Colonic mucosa (tissue), 4 donors: ENCODE measurements at regions not wholly inside any gene's neighbourhood (a gene's known extent, or its start where the extent isn't known, plus 50 kb on each side); places are given as distances from the start of the nearest gene placed in this dataset.

ENCODE experiments used
- DNase-seq: peaks from one replicate; pipeline ENCODE4 v3.0.0-alpha.2; 2020
- H3K27ac ChIP-seq: fragments of 200-600 bp; one replicate; pipeline ENCODE4 v1.8.0; 2021
- H3K27me3 ChIP-seq: fragments of 200-600 bp; one replicate; pipeline ENCODE4 v1.8.0; 2021
- H3K36me3 ChIP-seq: fragments of 200-600 bp; one replicate; pipeline ENCODE4 v1.8.0; 2021
- H3K4me1 ChIP-seq: fragments of 200-600 bp; one replicate; pipeline ENCODE4 v1.8.0; 2021; ENCODE audit warnings: mild to moderate bottlenecking
- H3K4me3 ChIP-seq: fragments of 200-600 bp; one replicate; pipeline ENCODE4 v1.8.0; 2021
- H3K9ac ChIP-seq, 2 donors: one replicate each; pipeline ENCODE4 v1.7.0; 2013; ENCODE audit warnings: control low read depth in 2 of 2, low read depth in 2 of 2, low read length in 2 of 2
- H3K9me3 ChIP-seq: fragments of 200-600 bp; one replicate; pipeline ENCODE4 v1.8.0; 2021
- intact Hi-C: fragments of 100-400 bp; cut with DNase I; formaldehyde crosslinking; loops from one replicate; pipeline ENCODE4 v1.14.1; 2022
- TF ChIP-seq, protein P1 (sequence below): fragments of 200-600 bp; IDR thresholded peaks from one replicate; pipeline ENCODE4 v1.8.0; 2022; ENCODE audit warnings: antibody characterized with exemption, mild to moderate bottlenecking
- donor health status: healthy.
- donor health status: DM: no; HTN: no; CAD: no.
- donor health status: DM: no; HTN: no; CAD: no.

DNA sequence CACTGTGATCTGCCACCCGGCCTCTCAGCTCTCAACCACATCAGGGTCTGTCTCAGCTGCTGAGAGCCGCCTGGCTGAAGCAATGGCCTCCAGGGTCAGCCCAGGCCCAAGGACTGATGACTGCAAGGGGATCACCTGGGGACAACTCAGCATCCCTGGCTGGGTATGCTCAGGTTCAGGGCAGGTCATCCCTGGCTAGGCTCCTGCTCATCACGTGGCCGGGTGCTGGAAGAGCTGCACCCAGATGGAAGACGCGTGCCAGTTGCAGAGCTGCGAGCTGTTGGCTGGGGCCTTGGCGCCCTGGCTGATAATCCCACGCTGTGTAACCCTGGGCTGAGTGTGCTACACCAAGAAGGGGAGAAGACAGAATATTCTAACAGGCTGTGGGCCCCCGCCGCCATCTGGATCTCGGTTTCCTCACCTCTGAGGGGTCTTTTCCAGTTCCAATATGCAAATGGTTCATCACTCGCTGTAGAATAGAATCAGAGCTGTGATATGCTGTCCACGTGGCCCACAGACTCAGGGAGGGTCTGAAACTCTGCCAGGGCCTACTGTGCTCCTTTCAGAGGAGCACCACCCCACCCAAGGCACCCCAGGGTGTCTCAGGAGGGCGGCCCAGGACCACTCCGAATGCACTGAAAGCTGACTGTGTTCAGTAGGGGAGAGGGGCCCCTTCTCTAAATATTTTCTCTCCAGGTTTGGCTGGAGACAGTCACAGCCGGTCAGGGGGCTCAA is 338.8 kb downstream of the BCOR start:
- no peaks in the 10 kb centered on the region for H3K4me1 ChIP-seq
- intact Hi-C loops = no loop called here

DNA sequence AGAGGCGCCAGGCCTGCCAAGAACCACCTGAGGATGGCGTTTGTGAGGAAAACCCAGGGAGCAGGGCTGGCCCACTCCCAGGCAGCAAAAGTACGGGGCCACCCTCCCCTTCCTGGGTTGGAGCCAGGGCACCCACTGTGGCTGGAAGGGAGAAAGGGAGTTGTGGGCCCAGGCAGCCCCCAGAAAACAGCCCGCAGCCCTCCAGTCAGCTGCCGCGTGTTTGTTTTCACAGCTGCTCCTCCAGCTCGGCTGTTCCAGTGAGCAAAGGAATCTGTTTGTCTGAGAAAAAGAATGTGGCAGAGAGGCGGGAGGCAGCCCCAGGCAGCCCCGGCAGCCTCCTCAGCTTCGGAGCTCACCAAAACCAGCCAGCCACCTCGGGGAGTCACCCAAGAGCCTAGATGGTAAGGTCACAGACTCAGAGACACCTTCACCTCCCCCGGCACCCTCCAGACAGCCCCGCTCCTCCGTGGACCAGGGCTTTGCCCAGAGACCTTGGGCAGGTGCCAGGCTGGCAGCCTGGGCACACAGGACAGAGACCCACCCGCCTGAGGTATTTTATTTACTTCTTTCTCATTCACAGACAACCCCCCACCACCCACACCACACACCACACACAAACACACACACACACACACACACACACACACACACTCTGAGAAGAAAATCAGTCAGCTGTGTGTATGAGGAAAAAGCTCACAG is 338.1 kb downstream of the BCOR start:
- no peaks in the 10 kb centered on the region for H3K4me1 ChIP-seq
- no peak overlapping the region for H3K4me3 ChIP-seq
- TF ChIP-seq, protein P1, sequence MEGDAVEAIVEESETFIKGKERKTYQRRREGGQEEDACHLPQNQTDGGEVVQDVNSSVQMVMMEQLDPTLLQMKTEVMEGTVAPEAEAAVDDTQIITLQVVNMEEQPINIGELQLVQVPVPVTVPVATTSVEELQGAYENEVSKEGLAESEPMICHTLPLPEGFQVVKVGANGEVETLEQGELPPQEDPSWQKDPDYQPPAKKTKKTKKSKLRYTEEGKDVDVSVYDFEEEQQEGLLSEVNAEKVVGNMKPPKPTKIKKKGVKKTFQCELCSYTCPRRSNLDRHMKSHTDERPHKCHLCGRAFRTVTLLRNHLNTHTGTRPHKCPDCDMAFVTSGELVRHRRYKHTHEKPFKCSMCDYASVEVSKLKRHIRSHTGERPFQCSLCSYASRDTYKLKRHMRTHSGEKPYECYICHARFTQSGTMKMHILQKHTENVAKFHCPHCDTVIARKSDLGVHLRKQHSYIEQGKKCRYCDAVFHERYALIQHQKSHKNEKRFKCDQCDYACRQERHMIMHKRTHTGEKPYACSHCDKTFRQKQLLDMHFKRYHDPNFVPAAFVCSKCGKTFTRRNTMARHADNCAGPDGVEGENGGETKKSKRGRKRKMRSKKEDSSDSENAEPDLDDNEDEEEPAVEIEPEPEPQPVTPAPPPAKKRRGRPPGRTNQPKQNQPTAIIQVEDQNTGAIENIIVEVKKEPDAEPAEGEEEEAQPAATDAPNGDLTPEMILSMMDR = no peak
- no peak for DNase-seq
- no peak overlapping the region for H3K27ac ChIP-seq
- H3K9me3 ChIP-seq = no peaks in the 10 kb centered on the region
- H3K27me3 ChIP-seq = no peaks in the 10 kb centered on the region
- intact Hi-C loops = no loop called here
- no peak overlapping the region for H3K9ac ChIP-seq
- no peaks in the 10 kb centered on the region for H3K36me3 ChIP-seq

More for the DNA sequence above, 338.8 kb downstream of the BCOR start:
- H3K9ac ChIP-seq = no peak overlapping the region
- H3K27ac ChIP-seq = no peak overlapping the region
- TF ChIP-seq, protein P1 = no peak
- H3K4me3 ChIP-seq = no peak overlapping the region
- DNase-seq = no peak
- no peaks in the 10 kb centered on the region for H3K27me3 ChIP-seq
- H3K9me3 ChIP-seq = no peaks in the 10 kb centered on the region
- H3K36me3 ChIP-seq = no peaks in the 10 kb centered on the region

DNA sequence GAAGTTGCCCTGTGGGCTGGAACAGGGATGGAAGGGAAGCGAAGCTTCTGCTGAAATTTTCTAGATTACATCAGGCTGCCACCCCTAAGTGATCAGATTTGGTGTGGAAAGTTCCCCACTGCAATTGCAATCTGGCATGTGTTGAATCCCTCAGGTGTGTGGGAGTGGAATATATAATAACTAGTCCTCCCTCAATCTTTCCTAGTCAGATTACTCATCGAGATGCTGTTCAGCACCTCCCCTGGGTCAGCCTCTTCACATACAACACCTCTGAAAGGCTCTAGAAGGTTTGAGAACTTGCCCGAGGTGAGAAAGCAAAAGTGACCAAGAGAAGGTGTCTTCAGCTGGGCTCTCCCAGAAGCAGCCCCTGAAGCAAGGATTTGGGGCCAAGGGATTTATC is 336.8 kb downstream of the BCOR start:
- Histone ChIP-seq H3K27ac (no peak overlapping the region), H3K4me3 (no peak overlapping the region), H3K9ac (no peak overlapping the region), H3K9me3 (no peaks in the 10 kb centered on the region), H3K4me1 (no peaks in the 10 kb centered on the region), H3K36me3 (no peaks in the 10 kb centered on the region), H3K27me3 (no peaks in the 10 kb centered on the region)
- intact Hi-C loops = no loop called here
- DNase-seq = no peak
- TF ChIP-seq, protein P1 = no peak

DNA sequence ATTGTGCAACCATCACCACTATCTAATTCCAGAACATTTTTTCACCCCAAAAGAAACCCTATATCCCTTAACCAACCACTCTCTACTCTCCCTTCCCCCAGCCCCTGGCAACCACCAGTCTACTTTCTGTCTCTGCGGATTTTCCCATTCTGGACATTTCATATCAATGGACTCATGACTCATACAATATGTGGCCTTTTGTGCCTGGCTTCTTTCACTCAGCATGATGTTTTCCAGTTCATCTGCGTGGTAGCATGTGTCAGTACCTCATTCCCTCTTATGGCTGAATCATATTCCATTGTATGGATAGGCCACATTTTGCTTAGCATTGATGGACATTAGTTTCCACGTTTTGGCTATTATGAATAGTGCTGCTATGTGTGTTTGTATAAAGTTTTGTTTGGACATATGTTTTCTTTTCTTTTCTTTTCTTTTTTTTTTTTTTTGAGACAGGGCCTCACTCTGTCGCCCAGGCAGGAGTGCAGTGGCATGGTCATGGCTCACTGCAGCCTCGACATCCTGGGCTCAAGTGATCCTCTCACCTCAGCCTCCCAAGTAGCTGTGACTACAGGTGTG is 335.4 kb downstream of the BCOR start:
- intact Hi-C loops = no loop called here
- H3K4me3 ChIP-seq = no peak overlapping the region
- no peak overlapping the region for H3K9ac ChIP-seq
- DNase-seq = no peak
- H3K9me3 ChIP-seq = no peaks in the 10 kb centered on the region
- TF ChIP-seq, protein P1 = no peak
- no peaks in the 10 kb centered on the region for H3K4me1 ChIP-seq
- H3K27ac ChIP-seq = no peak overlapping the region
- H3K27me3 ChIP-seq = no peaks in the 10 kb centered on the region
- no peaks in the 10 kb centered on the region for H3K36me3 ChIP-seq

DNA sequence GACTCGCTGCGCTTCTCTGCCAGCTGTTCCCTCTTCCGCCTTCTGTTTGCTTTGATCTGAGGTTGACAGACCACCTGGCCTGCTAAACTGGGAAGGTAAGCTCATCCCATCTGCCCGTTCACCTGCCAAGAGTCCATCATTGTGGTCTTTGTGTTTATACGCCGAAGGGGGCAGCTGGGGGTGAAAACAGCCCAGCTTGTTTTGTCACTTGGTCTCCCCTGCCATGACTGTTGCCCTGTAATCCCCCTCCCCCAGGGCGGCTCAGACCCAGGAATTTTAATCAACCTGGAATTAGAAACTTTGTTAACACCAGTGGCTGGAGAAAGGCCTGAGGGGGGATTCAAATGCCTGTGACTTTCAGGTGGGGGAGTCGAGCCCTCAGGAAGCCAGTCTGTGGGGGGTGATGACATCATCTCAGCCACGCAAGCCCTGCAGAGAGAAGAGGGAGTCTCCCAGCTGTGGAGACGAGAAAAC is 333.3 kb downstream of the BCOR start:
- Histone ChIP-seq H3K9ac (no peak overlapping the region), H3K27ac (no peak overlapping the region), H3K9me3 (no peaks in the 10 kb centered on the region), H3K4me3 (no peak overlapping the region), H3K36me3 (no peaks in the 10 kb centered on the region), H3K27me3 (no peaks in the 10 kb centered on the region), H3K4me1 (no peaks in the 10 kb centered on the region)
- intact Hi-C loops = no loop called here
- DNase-seq = no peak
- TF ChIP-seq, protein P1 = no peak
